Gastroesophageal sphincter (tissue), 4 donors: ENCODE measurements at regions not wholly inside any gene's neighbourhood (a gene's known extent, or its start where the extent isn't known, plus 50 kb on each side); places are given as distances from the start of the nearest gene placed in this dataset.

ENCODE experiments used
- ATAC-seq: fragments of 150-250 bp; one replicate; pipeline ENCODE4 v1.9.1; 2016; ENCODE audit warnings: mild to moderate bottlenecking, moderate library complexity
- H3K27ac ChIP-seq, 4 donors: fragments of 200-600 bp; sonication (generic) in 3 of 4; 1 replicate in 3 of 4; 2 replicates in 1 of 4; pipeline ENCODE4 v1.5.1; 2016 to 2019
- H3K27me3 ChIP-seq: fragments of 200-600 bp; sonication (generic); one replicate; pipeline ENCODE4 v1.5.1; 2019
- H3K36me3 ChIP-seq, 2 donors: fragments of 200-600 bp; sonication (generic); one replicate each; pipeline ENCODE4 v1.5.1; 2019; ENCODE audit warnings: control low read depth in 1 of 2
- H3K4me1 ChIP-seq, 3 donors: fragments of 200-600 bp; sonication (generic); 1 replicate in 2 of 3; 2 replicates in 1 of 3; pipeline ENCODE4 v1.5.1; 2016 to 2019; ENCODE audit warnings: control low read depth in 2 of 3
- H3K4me3 ChIP-seq, 2 donors: fragments of 200-600 bp; sonication (generic); one replicate each; pipeline ENCODE4 v1.5.1; 2019; ENCODE audit warnings: mild to moderate bottlenecking in 1 of 2, moderate library complexity in 1 of 2
- H3K9me3 ChIP-seq, 3 donors: fragments of 200-600 bp; sonication (generic); one replicate each; pipeline ENCODE4 v1.5.1; 2017 to 2019; ENCODE audit warnings: control low read depth in 2 of 3
- EP300 ChIP-seq: sonication (generic); formaldehyde crosslinking; IDR thresholded peaks from one replicate; pipeline ENCODE4 v1.6.1; 2017; ENCODE audit warnings: antibody characterized with exemption, mild to moderate bottlenecking
- POLR2A ChIP-seq, 2 donors: fragments of 450-650 bp; IDR thresholded peaks; one replicate each; pipeline ENCODE4 v1.6.1; 2017; ENCODE audit warnings: antibody characterized with exemption in 2 of 2, mild to moderate bottlenecking in 2 of 2, moderate library complexity in 1 of 2
- POLR2AphosphoS5 ChIP-seq: sonication (generic); formaldehyde crosslinking; IDR thresholded peaks from one replicate; pipeline ENCODE4 v1.6.1; 2017; ENCODE audit warnings: antibody characterized with exemption
- WGBS, 2 donors: methylation state at CpG; one replicate each; pipeline ENCODE4 v1.1.5; 2018; ENCODE audit warnings: low coverage in 1 of 2; 5-methylcytosine and 5-hydroxymethylcytosine counted together
- TF ChIP-seq, protein P1 (sequence below), 4 experiments: fragments of 200-600 bp in 2 of 4; fragments of 450-650 bp in 2 of 4; sonication (generic) in 1 of 4; IDR thresholded peaks; one replicate each; pipeline ENCODE4 v1.5.1; 2017 to 2019; ENCODE audit warnings: antibody characterized with exemption in 4 of 4, mild to moderate bottlenecking in 2 of 4, moderate library complexity in 2 of 4

- WGBS, 2 donors, result 92 to 95% methylated on average over 6 of the region's 6 CpGs
- peaks cover 0 to 22% (median 0%) of the 10 kb centered on the region in 3 donors for H3K4me1 ChIP-seq
- no peaks in the 10 kb centered on the region for H3K36me3 ChIP-seq
- no peak overlapping the region for H3K27ac ChIP-seq
- TF ChIP-seq POLR2AphosphoS5, result no peak
- TF ChIP-seq EP300, result no peak
- TF ChIP-seq, protein P1, sequence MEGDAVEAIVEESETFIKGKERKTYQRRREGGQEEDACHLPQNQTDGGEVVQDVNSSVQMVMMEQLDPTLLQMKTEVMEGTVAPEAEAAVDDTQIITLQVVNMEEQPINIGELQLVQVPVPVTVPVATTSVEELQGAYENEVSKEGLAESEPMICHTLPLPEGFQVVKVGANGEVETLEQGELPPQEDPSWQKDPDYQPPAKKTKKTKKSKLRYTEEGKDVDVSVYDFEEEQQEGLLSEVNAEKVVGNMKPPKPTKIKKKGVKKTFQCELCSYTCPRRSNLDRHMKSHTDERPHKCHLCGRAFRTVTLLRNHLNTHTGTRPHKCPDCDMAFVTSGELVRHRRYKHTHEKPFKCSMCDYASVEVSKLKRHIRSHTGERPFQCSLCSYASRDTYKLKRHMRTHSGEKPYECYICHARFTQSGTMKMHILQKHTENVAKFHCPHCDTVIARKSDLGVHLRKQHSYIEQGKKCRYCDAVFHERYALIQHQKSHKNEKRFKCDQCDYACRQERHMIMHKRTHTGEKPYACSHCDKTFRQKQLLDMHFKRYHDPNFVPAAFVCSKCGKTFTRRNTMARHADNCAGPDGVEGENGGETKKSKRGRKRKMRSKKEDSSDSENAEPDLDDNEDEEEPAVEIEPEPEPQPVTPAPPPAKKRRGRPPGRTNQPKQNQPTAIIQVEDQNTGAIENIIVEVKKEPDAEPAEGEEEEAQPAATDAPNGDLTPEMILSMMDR (IDR thresholded peaks at IDR 0.05), result no peak
- TF ChIP-seq POLR2A (IDR thresholded peaks at IDR 0.05), result no peak
- ATAC-seq, result no peak
- H3K4me3 ChIP-seq, result no peak overlapping the region
- H3K9me3 ChIP-seq, result no peaks in the 10 kb centered on the region
- no peaks in the 10 kb centered on the region for H3K27me3 ChIP-seq
These were observed 158.6 kb upstream of the CD180 start for GRCh38 chr5:67355120-67355713.

- Histone ChIP-seq H3K36me3 (no peaks in the 10 kb centered on the region), H3K27me3 (no peaks in the 10 kb centered on the region), H3K27ac (no peak overlapping the region), H3K4me1 (peaks cover 0 to 26% (median 0%) of the 10 kb centered on the region in 3 donors), H3K4me3 (no peak overlapping the region), H3K9me3 (no peaks in the 10 kb centered on the region)
- WGBS, 2 donors, result 45 to 69% methylated on average over 3 to 10 of the region's 10 CpGs
- ATAC-seq, result no peak
- no peak for TF ChIP-seq EP300
- no peak for TF ChIP-seq POLR2A (IDR thresholded peaks at IDR 0.05)
- TF ChIP-seq POLR2AphosphoS5, result no peak
- TF ChIP-seq, protein P1 (IDR thresholded peaks at IDR 0.05), result peak in 1 of 4 experiments; percentile 11
These were observed 157.2 kb upstream of the CD180 start for GRCh38 chr5:67353500-67354450.

GRCh38 chr5:67350618-67351201 lies 154.1 kb upstream of the CD180 start:
- peak overlapping the region in 3 of 4 donors; percentile 33 to 56 (median 56) for H3K27ac ChIP-seq
- H3K36me3 ChIP-seq, result no peaks in the 10 kb centered on the region
- TF ChIP-seq, protein P1 (IDR thresholded peaks at IDR 0.05), result no peak
- TF ChIP-seq POLR2A (IDR thresholded peaks at IDR 0.05) (no peak), EP300 (no peak), POLR2AphosphoS5 (no peak)
- H3K27me3 ChIP-seq, result no peaks in the 10 kb centered on the region
- ATAC-seq, result peak; percentile 28
- H3K4me3 ChIP-seq, result no peak overlapping the region
- H3K9me3 ChIP-seq, result no peaks in the 10 kb centered on the region
- H3K4me1 ChIP-seq, result peaks cover 0 to 26% (median 0%) of the 10 kb centered on the region in 3 donors
- 22 to 40% methylated on average over 4 to 7 of the region's 12 CpGs for WGBS, 2 donors

- no peak overlapping the region for H3K4me3 ChIP-seq
- H3K27ac ChIP-seq, result peak overlapping the region in 2 of 4 donors; percentile 56
- ATAC-seq, result no peak
These were observed 153.6 kb upstream of the CD180 start for GRCh38 chr5:67350185-67350584.

More at GRCh38 chr5:67350185-67350584, 153.6 kb upstream of the CD180 start:
- Histone ChIP-seq H3K4me1 (peaks cover 0 to 26% (median 0%) of the 10 kb centered on the region in 3 donors), H3K9me3 (no peaks in the 10 kb centered on the region), H3K36me3 (no peaks in the 10 kb centered on the region), H3K27me3 (no peaks in the 10 kb centered on the region)
- WGBS, 2 donors, result 50 to 64% methylated on average over 2 to 5 of the region's 5 CpGs
- TF ChIP-seq POLR2AphosphoS5, result no peak
- TF ChIP-seq POLR2A (IDR thresholded peaks at IDR 0.05), result no peak
- no peak for TF ChIP-seq EP300
- TF ChIP-seq, protein P1 (IDR thresholded peaks at IDR 0.05), result no peak
